ENCODE measurements at regions not wholly inside any gene's neighbourhood (a gene's known extent, or its start where the extent isn't known, plus 50 kb on each side); places are given as distances from the start of the nearest gene placed in this dataset.

DNA sequence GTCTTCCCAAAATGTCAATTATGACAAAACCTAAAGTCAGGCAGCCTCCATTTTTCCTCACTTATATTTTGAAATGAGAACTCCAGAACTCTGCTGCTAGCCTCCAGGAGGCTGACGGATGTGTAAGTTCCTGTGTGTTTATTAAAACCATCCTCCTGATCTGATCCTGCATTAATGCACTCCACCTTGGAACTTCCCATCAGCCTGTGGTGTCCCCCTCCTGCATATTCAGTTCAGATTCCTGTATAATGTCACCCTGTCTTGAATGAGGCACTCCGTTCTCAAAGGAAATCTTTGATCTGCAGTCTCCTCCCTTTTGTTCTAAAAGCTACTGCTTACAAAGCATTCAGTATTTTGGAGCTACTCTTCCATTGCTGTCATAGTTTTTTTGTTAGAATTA is 318.2 kb upstream of the ONECUT1 start:
- H3K4me1 ChIP-seq (ENCODE audit: insufficient read depth) = peaks cover 4% of the 10 kb centered on the region
- no peak overlapping the region for H2AFZ ChIP-seq
- 69% methylated on average over 2 of the region's 2 CpGs for WGBS (ENCODE audit: low lambda C conversion rate, missing lambda C conversion rate)
- H3K36me3 ChIP-seq (replicated peaks; ENCODE audit: insufficient read depth, low read depth) = no peaks in the 10 kb centered on the region
- no peaks in the 10 kb centered on the region for H4K20me1 ChIP-seq (ENCODE audit: insufficient read depth, poor library complexity, severe bottlenecking)
- H3K79me2 ChIP-seq = no peaks in the 10 kb centered on the region
- no peaks in the 10 kb centered on the region for H3K9me3 ChIP-seq (ENCODE audit: low read depth)
- H3K4me3 ChIP-seq = no peak overlapping the region
- TF ChIP-seq EZH2phosphoT487 (IDR thresholded peaks at IDR 0.05; ENCODE audit: low read depth, severe bottlenecking, unreplicated experiment) = no peak
- no peak for TF ChIP-seq EZH2 (IDR thresholded peaks at IDR 0.05; ENCODE audit: borderline replicate concordance)
- TF ChIP-seq CTCF (IDR thresholded peaks at IDR 0.05; ENCODE audit: poor library complexity) = no peak
- H3K9me2 ChIP-seq (replicated peaks; ENCODE audit: insufficient read depth) = no peaks in the 10 kb centered on the region
- H3K4me2 ChIP-seq = no peak overlapping the region
- H3K27ac ChIP-seq = no peak overlapping the region
- no peak for DNase-seq (ENCODE audit: low spot score)
- H3K27me3 ChIP-seq = no peaks in the 10 kb centered on the region

DNA sequence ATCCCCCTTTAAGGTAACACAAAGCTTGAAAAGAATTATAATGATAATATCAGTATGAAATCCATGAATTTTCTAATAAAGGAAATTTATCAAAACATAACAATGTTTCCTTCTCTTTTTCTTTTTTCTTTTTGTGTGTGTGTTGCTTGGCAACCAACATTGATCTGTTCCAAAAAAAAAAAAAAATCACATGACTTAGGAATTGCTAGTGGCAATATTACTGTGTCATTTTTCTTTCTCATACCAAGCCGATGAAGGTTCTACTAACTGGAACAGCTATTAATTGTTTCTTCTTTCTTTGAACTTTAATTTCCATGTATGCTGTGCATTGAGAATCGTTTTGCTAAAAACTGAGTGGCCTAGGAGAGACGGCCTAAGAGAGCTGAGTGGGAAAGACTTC is 317.7 kb upstream of the ONECUT1 start:
- Histone ChIP-seq H3K9me2 (replicated peaks; ENCODE audit: insufficient read depth) (no peaks in the 10 kb centered on the region), H3K36me3 (replicated peaks; ENCODE audit: insufficient read depth, low read depth) (no peaks in the 10 kb centered on the region), H3K79me2 (no peaks in the 10 kb centered on the region), H4K20me1 (ENCODE audit: insufficient read depth, poor library complexity, severe bottlenecking) (no peaks in the 10 kb centered on the region), H3K4me1 (ENCODE audit: insufficient read depth) (peaks cover 4% of the 10 kb centered on the region), H3K4me3 (no peak overlapping the region), H2AFZ (no peak overlapping the region), H3K4me2 (no peak overlapping the region), H3K27ac (no peak overlapping the region), H3K27me3 (no peaks in the 10 kb centered on the region), H3K9me3 (ENCODE audit: low read depth) (no peaks in the 10 kb centered on the region)
- 85% methylated on average over 3 of the region's 3 CpGs for WGBS (ENCODE audit: low lambda C conversion rate, missing lambda C conversion rate)
- DNase-seq (ENCODE audit: low spot score) = no peak
- TF ChIP-seq EZH2phosphoT487 (IDR thresholded peaks at IDR 0.05; ENCODE audit: low read depth, severe bottlenecking, unreplicated experiment) (no peak), CTCF (IDR thresholded peaks at IDR 0.05; ENCODE audit: poor library complexity) (no peak), EZH2 (IDR thresholded peaks at IDR 0.05; ENCODE audit: borderline replicate concordance) (no peak)

DNA sequence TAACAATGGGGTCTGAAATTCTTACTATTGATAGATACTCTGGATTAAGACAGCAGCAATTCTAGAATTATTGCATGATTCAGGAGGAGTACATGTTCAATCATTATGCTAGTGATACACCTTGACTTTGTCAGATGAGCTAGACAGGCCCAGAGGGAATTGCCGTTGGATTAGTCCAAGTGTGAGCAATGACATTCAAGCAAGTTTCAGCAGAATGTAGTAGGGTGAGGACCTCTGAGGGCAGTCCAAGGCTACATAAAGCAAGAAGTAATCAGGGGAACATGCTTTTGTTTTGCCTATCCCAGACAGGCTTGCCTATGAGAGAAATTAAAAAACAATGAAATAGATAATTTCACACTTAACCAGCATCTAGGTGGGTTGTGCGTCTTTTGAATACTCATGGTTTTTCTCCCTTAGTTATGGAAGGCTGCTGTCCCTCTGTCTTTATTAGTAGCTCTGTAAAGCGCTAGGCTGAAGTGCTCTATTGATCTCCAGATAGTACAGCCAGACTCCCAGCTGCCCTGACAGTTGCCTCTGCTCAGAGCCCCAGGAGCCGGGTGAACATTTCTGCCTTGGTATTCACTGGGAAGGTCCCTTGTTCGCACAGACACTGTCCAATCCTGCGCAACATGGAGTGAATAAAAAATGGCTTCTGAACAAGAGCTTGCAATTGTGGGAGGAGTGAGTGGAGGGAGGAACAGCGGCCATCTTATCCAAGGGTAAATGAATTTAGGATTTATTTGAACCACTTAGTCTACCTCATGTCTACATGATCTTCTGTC is 316.6 kb upstream of the ONECUT1 start:
- no peak for DNase-seq (ENCODE audit: low spot score)
- H3K79me2 ChIP-seq = no peaks in the 10 kb centered on the region
- no peaks in the 10 kb centered on the region for H3K9me3 ChIP-seq (ENCODE audit: low read depth)
- H3K27ac ChIP-seq = no peak overlapping the region
- no peak overlapping the region for H3K4me3 ChIP-seq
- H4K20me1 ChIP-seq (ENCODE audit: insufficient read depth, poor library complexity, severe bottlenecking) = no peaks in the 10 kb centered on the region
- H3K27me3 ChIP-seq = no peaks in the 10 kb centered on the region
- H3K4me1 ChIP-seq (ENCODE audit: insufficient read depth) = peaks cover 4% of the 10 kb centered on the region
- no peaks in the 10 kb centered on the region for H3K9me2 ChIP-seq (replicated peaks; ENCODE audit: insufficient read depth)
- 80% methylated on average over 7 of the region's 7 CpGs for WGBS (ENCODE audit: low lambda C conversion rate, missing lambda C conversion rate)
- no peak overlapping the region for H3K4me2 ChIP-seq
- H3K36me3 ChIP-seq (replicated peaks; ENCODE audit: insufficient read depth, low read depth) = no peaks in the 10 kb centered on the region
- no peak overlapping the region for H2AFZ ChIP-seq
- TF ChIP-seq EZH2 (IDR thresholded peaks at IDR 0.05; ENCODE audit: borderline replicate concordance) = no peak
- no peak for TF ChIP-seq CTCF (IDR thresholded peaks at IDR 0.05; ENCODE audit: poor library complexity)
- no peak for TF ChIP-seq EZH2phosphoT487 (IDR thresholded peaks at IDR 0.05; ENCODE audit: low read depth, severe bottlenecking, unreplicated experiment)
